ES-I3 (cell line): ENCODE measurements at regions not wholly inside any gene's neighbourhood (a gene's known extent, or its start where the extent isn't known, plus 50 kb on each side); places are given as distances from the start of the nearest gene placed in this dataset.
"Not testable (repeated sequence)": the region's sequence is repeated elsewhere in the genome, so short reads cannot be mapped to it uniquely, and the experiment has no call there.

Source experiments
- H3K36me3 ChIP-seq: 2 replicates; pipeline ENCODE4 v1.6.1; 2013; ENCODE audit warnings: mild to moderate bottlenecking, low read length, control low read depth, moderate library complexity; ENCODE audit not compliant: insufficient read depth
- H3K4me1 ChIP-seq: 2 replicates; pipeline ENCODE4 v1.6.1; 2013; ENCODE audit warnings: mild to moderate bottlenecking, control low read depth, low read length; ENCODE audit not compliant: insufficient read depth
- H3K9ac ChIP-seq: 2 replicates; pipeline ENCODE4 v1.6.1; 2013; ENCODE audit warnings: low read depth, mild to moderate bottlenecking, low read length, moderate library complexity
- H3K9me3 ChIP-seq: 2 replicates; pipeline ENCODE4 v1.6.1; 2013; ENCODE audit warnings: mild to moderate bottlenecking, low read length, moderate library complexity; ENCODE audit not compliant: control insufficient read depth, insufficient read depth

- no peak overlapping the region for H3K9ac ChIP-seq
- H3K9me3 ChIP-seq = no peaks in the 10 kb centered on the region
- peaks cover 63% of the 10 kb centered on the region for H3K4me1 ChIP-seq
- peaks cover 5% of the 10 kb centered on the region; the same call in 1 of the 2 replicates for H3K36me3 ChIP-seq
These were observed 197.4 kb downstream of the RASEF start for GRCh38 chr9:82865524-82865923.

GRCh38 chr9:82880336-82881050, 182.4 kb downstream of the RASEF start:
- no peaks in the 10 kb centered on the region for H3K9me3 ChIP-seq
- peak overlapping the region; percentile 47; the same call in 1 of the 2 replicates for H3K9ac ChIP-seq
- H3K4me1 ChIP-seq = peaks cover 50% of the 10 kb centered on the region
- H3K36me3 ChIP-seq = peaks cover 3% of the 10 kb centered on the region; the same call in 1 of the 2 replicates

- H3K9ac ChIP-seq = peak overlapping the region; percentile 47
- H3K9me3 ChIP-seq = no peaks in the 10 kb centered on the region
- H3K4me1 ChIP-seq = peaks cover 45% of the 10 kb centered on the region
- peaks cover 3% of the 10 kb centered on the region; the same call in 1 of the 2 replicates for H3K36me3 ChIP-seq
These were observed 180.8 kb downstream of the RASEF start for GRCh38 chr9:82882138-82882537.

GRCh38 chr9:82882748-82883147, 180.2 kb downstream of the RASEF start:
- Histone ChIP-seq H3K9ac (peak overlapping the region; percentile 47), H3K36me3 (peaks cover 3% of the 10 kb centered on the region; the same call in 1 of the 2 replicates), H3K9me3 (no peaks in the 10 kb centered on the region), H3K4me1 (peaks cover 43% of the 10 kb centered on the region)

GRCh38 chr9:82883436-82883835, 179.5 kb downstream of the RASEF start:
- no peaks in the 10 kb centered on the region for H3K9me3 ChIP-seq
- peaks cover 37% of the 10 kb centered on the region for H3K4me1 ChIP-seq
- peak overlapping the region; percentile 47 for H3K9ac ChIP-seq
- H3K36me3 ChIP-seq = peaks cover 3% of the 10 kb centered on the region; the same call in 1 of the 2 replicates

- H3K9ac ChIP-seq = peak overlapping the region; percentile 77
These were observed 179.0 kb downstream of the RASEF start for GRCh38 chr9:82883974-82884373.

GRCh38 chr9:82890401-82890800, 172.5 kb downstream of the RASEF start:
- Histone ChIP-seq H3K9ac (peak overlapping the region; percentile 50; the same call in 1 of the 2 replicates), H3K4me1 (peaks cover 40% of the 10 kb centered on the region), H3K9me3 (peaks cover 11% of the 10 kb centered on the region; the same call in 1 of the 2 replicates), H3K36me3 (peaks cover 25% of the 10 kb centered on the region)

More at GRCh38 chr9:82883974-82884373, 179.0 kb downstream of the RASEF start:
- not testable (repeated sequence) for H3K9me3 ChIP-seq, H3K36me3 ChIP-seq
- peaks cover 37% of the 10 kb centered on the region for H3K4me1 ChIP-seq

- no peak overlapping the region for H3K9ac ChIP-seq
- H3K9me3 ChIP-seq = peaks cover 11% of the 10 kb centered on the region; the same call in 1 of the 2 replicates
- peaks cover 40% of the 10 kb centered on the region for H3K4me1 ChIP-seq
- H3K36me3 ChIP-seq = peaks cover 26% of the 10 kb centered on the region
These were observed 172.1 kb downstream of the RASEF start for GRCh38 chr9:82890865-82891264.

GRCh38 chr9:82891321-82891720, 171.6 kb downstream of the RASEF start:
- H3K4me1 ChIP-seq = peaks cover 40% of the 10 kb centered on the region
- peaks cover 11% of the 10 kb centered on the region; the same call in 1 of the 2 replicates for H3K9me3 ChIP-seq
- peaks cover 28% of the 10 kb centered on the region for H3K36me3 ChIP-seq
- no peak overlapping the region for H3K9ac ChIP-seq

GRCh38 chr9:82893549-82893948, 169.4 kb downstream of the RASEF start:
- Histone ChIP-seq H3K9me3 (peaks cover 11% of the 10 kb centered on the region; the same call in 1 of the 2 replicates), H3K36me3 (peaks cover 33% of the 10 kb centered on the region), H3K4me1 (peaks cover 40% of the 10 kb centered on the region), H3K9ac (no peak overlapping the region)

- Histone ChIP-seq H3K9ac (no peak overlapping the region), H3K9me3 (peaks cover 11% of the 10 kb centered on the region; the same call in 1 of the 2 replicates), H3K36me3 (peaks cover 32% of the 10 kb centered on the region)
These were observed 168.4 kb downstream of the RASEF start for GRCh38 chr9:82894548-82894947.

GRCh38 chr9:82894961-82895821, 167.8 kb downstream of the RASEF start:
- peaks cover 28% of the 10 kb centered on the region for H3K36me3 ChIP-seq

More at GRCh38 chr9:82894548-82894947, 168.4 kb downstream of the RASEF start:
- peaks cover 36% of the 10 kb centered on the region for H3K4me1 ChIP-seq

GRCh38 chr9:82895822-82896110, 167.2 kb downstream of the RASEF start:
- Histone ChIP-seq H3K36me3 (peaks cover 27% of the 10 kb centered on the region), H3K9me3 (peaks cover 11% of the 10 kb centered on the region; the same call in 1 of the 2 replicates), H3K9ac (no peak overlapping the region), H3K4me1 (peaks cover 24% of the 10 kb centered on the region)

More at GRCh38 chr9:82894961-82895821, 167.8 kb downstream of the RASEF start:
- Histone ChIP-seq H3K4me1 (peaks cover 30% of the 10 kb centered on the region), H3K9me3 (peaks cover 11% of the 10 kb centered on the region; the same call in 1 of the 2 replicates), H3K9ac (no peak overlapping the region)

- Histone ChIP-seq H3K36me3 (peaks cover 9% of the 10 kb centered on the region), H3K9ac (no peak overlapping the region), H3K9me3 (no peaks in the 10 kb centered on the region), H3K4me1 (peaks cover 7% of the 10 kb centered on the region; the same call in 1 of the 2 replicates)
These were observed 159.4 kb downstream of the RASEF start for GRCh38 chr9:82903503-82903902.
